Sigmoid colon (tissue), 6 donors: ENCODE measurements at regions not wholly inside any gene's neighbourhood (a gene's known extent, or its start where the extent isn't known, plus 50 kb on each side); places are given as distances from the start of the nearest gene placed in this dataset.

Source experiments
- DNase-seq: peaks from one replicate; pipeline ENCODE4 v3.0.0-alpha.2; 2019
- H3K27ac ChIP-seq, 4 donors: fragments of 200-600 bp; sonication (generic); one replicate each; pipeline ENCODE4 v1.5.1; 2016 to 2019; ENCODE audit warnings: mild to moderate bottlenecking in 1 of 4
- H3K27me3 ChIP-seq, 3 donors: fragments of 200-600 bp; sonication (generic); one replicate each; pipeline ENCODE4 v1.5.1; 2019; ENCODE audit warnings: mild to moderate bottlenecking in 1 of 3
- H3K36me3 ChIP-seq, 4 donors: fragments of 200-600 bp; sonication (generic); one replicate each; pipeline ENCODE4 v1.5.1; 2016 to 2019
- H3K4me1 ChIP-seq, 4 donors: fragments of 200-600 bp; sonication (generic); one replicate each; pipeline ENCODE4 v1.5.1; 2017 to 2019
- H3K4me3 ChIP-seq, 4 donors: fragments of 200-600 bp; sonication (generic); one replicate each; pipeline ENCODE4 v1.5.1; 2017 to 2019; ENCODE audit warnings: mild to moderate bottlenecking in 2 of 4, moderate library complexity in 1 of 4
- H3K9me3 ChIP-seq, 4 donors: fragments of 200-600 bp in 3 of 4; sonication (generic) in 3 of 4; one replicate each; pipeline versions ENCODE4 v1.5.1 to v1.6.1; 2013 to 2019
- EP300 ChIP-seq, 4 donors: sonication (generic); formaldehyde crosslinking; IDR thresholded peaks; one replicate each; pipeline ENCODE4 v1.6.1; 2017; ENCODE audit warnings: antibody characterized with exemption in 4 of 4
- POLR2A ChIP-seq, 2 donors: fragments of 450-650 bp; IDR thresholded peaks; one replicate each; pipeline ENCODE4 v1.6.1; 2016; ENCODE audit warnings: antibody characterized with exemption in 2 of 2, mild to moderate bottlenecking in 2 of 2, moderate library complexity in 2 of 2
- POLR2AphosphoS5 ChIP-seq, 4 donors: sonication (generic); formaldehyde crosslinking; IDR thresholded peaks; one replicate each; pipeline ENCODE4 v1.6.1; 2017; ENCODE audit warnings: antibody characterized with exemption in 4 of 4
- WGBS, 2 donors: extraction: QIAGEN DNeasy Blood & Tissue Kit; methylation state at CpG; one replicate each; pipeline ENCODE4 v1.1.7; 2013; 5-methylcytosine and 5-hydroxymethylcytosine counted together
- intact Hi-C: fragments of 100-400 bp; cut with DNase I; formaldehyde crosslinking; loops from one replicate; pipeline ENCODE4 v1.15.1; 2023
- TF ChIP-seq, protein P1 (sequence below), 4 experiments: fragments of 450-650 bp in 3 of 4; fragments of 200-600 bp in 1 of 4; IDR thresholded peaks; one replicate each; pipeline ENCODE4 v1.5.1; 2016 to 2019; ENCODE audit warnings: antibody characterized with exemption in 4 of 4, mild to moderate bottlenecking in 3 of 4, moderate library complexity in 2 of 4
- donor health status: healthy with polysubstance abuse.
- donor health status: healthy.

DNA sequence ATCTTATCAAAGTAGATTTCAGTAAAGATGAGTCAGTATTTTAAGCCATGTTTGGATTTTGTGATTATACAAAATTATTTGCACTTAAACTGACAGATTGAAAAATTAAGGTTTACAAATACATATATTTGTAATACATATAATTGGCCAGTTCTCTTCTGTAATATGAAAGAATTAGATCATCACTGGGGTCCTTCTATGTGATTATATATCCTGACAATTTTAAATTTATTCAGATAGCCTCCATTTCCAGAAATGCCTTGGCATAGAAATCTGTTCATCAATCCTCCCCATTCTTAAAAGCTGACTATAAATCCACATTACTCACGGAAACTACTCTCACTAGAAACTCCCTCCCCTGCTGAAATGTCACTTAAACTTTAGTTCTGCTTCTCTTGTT, 280.4 kb upstream of the ANXA10 start:
- H3K27ac ChIP-seq: no peak overlapping the region
- DNase-seq: no peak
- intact Hi-C loops: no loop called here
- H3K4me1 ChIP-seq: no peaks in the 10 kb centered on the region
- no peak overlapping the region for H3K4me3 ChIP-seq
- no peaks in the 10 kb centered on the region for H3K36me3 ChIP-seq
- no peaks in the 10 kb centered on the region for H3K27me3 ChIP-seq
- no peak for TF ChIP-seq EP300 (IDR thresholded peaks at IDR 0.05)
- TF ChIP-seq POLR2AphosphoS5 (IDR thresholded peaks at IDR 0.05): no peak
- TF ChIP-seq, protein P1, sequence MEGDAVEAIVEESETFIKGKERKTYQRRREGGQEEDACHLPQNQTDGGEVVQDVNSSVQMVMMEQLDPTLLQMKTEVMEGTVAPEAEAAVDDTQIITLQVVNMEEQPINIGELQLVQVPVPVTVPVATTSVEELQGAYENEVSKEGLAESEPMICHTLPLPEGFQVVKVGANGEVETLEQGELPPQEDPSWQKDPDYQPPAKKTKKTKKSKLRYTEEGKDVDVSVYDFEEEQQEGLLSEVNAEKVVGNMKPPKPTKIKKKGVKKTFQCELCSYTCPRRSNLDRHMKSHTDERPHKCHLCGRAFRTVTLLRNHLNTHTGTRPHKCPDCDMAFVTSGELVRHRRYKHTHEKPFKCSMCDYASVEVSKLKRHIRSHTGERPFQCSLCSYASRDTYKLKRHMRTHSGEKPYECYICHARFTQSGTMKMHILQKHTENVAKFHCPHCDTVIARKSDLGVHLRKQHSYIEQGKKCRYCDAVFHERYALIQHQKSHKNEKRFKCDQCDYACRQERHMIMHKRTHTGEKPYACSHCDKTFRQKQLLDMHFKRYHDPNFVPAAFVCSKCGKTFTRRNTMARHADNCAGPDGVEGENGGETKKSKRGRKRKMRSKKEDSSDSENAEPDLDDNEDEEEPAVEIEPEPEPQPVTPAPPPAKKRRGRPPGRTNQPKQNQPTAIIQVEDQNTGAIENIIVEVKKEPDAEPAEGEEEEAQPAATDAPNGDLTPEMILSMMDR (IDR thresholded peaks at IDR 0.05): no peak
- TF ChIP-seq POLR2A (IDR thresholded peaks at IDR 0.05): no peak
- no peaks in the 10 kb centered on the region for H3K9me3 ChIP-seq
- 54 to 71% methylated on average over 1 of the region's 1 CpG for WGBS, 2 donors

DNA sequence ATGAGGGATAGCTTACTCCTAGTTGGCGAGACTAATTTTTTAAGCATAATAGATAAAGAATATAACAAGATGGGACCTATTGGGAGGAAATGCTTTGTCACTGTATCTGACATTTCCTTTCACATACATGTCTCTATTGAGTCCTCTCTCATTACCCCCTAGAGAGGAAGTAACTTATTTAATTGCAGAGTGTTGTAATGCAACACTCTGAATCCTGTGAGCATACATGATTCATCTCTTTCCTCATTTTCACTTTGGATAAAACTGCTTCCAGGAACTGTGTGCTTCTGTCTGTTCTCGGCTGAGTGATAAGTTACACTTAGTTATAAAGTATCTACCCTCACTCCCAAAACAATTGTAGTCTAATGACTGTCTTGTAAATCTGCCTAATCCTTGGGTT, 266.1 kb upstream of the ANXA10 start:
- H3K27ac ChIP-seq: no peak overlapping the region
- no peak for TF ChIP-seq EP300 (IDR thresholded peaks at IDR 0.05)
- TF ChIP-seq, protein P1 (IDR thresholded peaks at IDR 0.05): no peak
- no peak for TF ChIP-seq POLR2A (IDR thresholded peaks at IDR 0.05)
- TF ChIP-seq POLR2AphosphoS5 (IDR thresholded peaks at IDR 0.05): no peak
- no peak overlapping the region for H3K4me3 ChIP-seq
- H3K4me1 ChIP-seq: no peaks in the 10 kb centered on the region
- intact Hi-C loops: no loop called here
- no peaks in the 10 kb centered on the region for H3K36me3 ChIP-seq
- no peaks in the 10 kb centered on the region for H3K27me3 ChIP-seq
- WGBS, 2 donors: 64 to 67% methylated on average over 2 of the region's 2 CpGs
- no peaks in the 10 kb centered on the region for H3K9me3 ChIP-seq
- no peak for DNase-seq

DNA sequence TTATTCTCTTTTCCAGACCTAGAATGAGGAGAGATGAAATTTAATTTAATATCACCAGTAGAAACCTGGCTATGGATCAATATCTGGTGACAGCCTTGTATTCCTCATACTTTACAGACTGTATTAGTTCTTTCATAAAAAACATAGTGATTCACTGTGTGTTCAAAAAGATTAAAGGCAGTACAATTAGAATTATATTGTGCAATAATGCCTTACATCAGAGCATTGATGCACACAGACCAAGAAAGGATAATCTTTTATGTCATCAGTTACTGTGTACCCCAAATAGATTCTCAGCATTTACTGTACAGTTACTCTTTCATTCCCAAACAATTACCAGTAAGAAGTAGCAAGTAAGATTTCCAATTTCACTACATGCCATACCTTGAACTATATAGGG, 260.5 kb upstream of the ANXA10 start:
- H3K36me3 ChIP-seq: no peaks in the 10 kb centered on the region
- H3K9me3 ChIP-seq: no peaks in the 10 kb centered on the region
- H3K27me3 ChIP-seq: no peaks in the 10 kb centered on the region
- no peak for TF ChIP-seq POLR2AphosphoS5 (IDR thresholded peaks at IDR 0.05)
- TF ChIP-seq POLR2A (IDR thresholded peaks at IDR 0.05): no peak
- no peak for TF ChIP-seq EP300 (IDR thresholded peaks at IDR 0.05)
- TF ChIP-seq, protein P1 (IDR thresholded peaks at IDR 0.05): no peak
- no peak for DNase-seq
- H3K4me1 ChIP-seq: no peaks in the 10 kb centered on the region
- H3K4me3 ChIP-seq: no peak overlapping the region
- intact Hi-C loops: no loop called here
- no peak overlapping the region for H3K27ac ChIP-seq

DNA sequence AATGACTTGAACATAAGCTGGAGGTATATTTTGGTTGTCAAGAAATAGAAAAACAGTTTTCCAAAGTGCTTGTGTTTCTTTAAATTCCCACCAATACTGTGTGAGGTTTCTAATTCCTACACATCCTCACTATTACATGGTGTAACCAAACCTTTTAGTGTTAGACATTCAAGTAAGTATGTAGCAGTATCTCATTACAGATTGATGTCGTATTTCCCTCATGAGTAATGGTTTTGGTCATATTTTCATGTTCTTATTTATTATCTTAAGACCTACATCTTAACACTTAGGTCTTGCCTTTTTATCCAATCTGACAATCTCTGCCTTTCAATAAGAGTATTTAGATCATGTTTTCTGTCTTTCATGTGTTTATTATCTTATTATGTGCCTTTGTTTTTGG, 253.7 kb upstream of the ANXA10 start:
- Histone ChIP-seq H3K4me1 (no peaks in the 10 kb centered on the region), H3K4me3 (no peak overlapping the region), H3K27ac (no peak overlapping the region), H3K27me3 (no peaks in the 10 kb centered on the region), H3K36me3 (no peaks in the 10 kb centered on the region), H3K9me3 (no peaks in the 10 kb centered on the region)
- WGBS, 2 donors: 84 to 89% methylated on average over 1 of the region's 1 CpG
- intact Hi-C loops: no loop called here
- no peak for DNase-seq
- no peak for TF ChIP-seq EP300 (IDR thresholded peaks at IDR 0.05)
- TF ChIP-seq POLR2AphosphoS5 (IDR thresholded peaks at IDR 0.05): no peak
- no peak for TF ChIP-seq POLR2A (IDR thresholded peaks at IDR 0.05)
- TF ChIP-seq, protein P1 (IDR thresholded peaks at IDR 0.05): no peak

DNA sequence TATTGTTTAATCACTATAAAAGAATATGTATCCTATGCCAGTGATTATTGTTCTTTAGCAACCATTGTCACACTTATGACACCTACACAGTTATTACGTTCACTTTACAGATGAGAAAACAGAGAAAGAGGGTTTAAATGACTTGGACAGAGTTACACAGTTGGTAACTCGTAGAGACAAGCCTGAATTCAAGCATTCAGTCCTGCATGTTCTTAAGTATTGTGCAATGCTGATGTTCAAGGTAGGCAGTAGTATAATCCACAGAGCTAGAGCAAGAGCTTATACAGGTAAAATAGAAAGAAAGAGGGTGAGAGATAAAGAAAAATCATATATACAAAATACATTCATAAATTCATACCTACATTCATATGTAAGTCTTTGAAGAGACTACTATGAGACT, 249.8 kb upstream of the ANXA10 start:
- intact Hi-C loops: no loop called here

More for the DNA sequence above, 249.8 kb upstream of the ANXA10 start:
- H3K4me3 ChIP-seq: no peak overlapping the region
- H3K36me3 ChIP-seq: no peaks in the 10 kb centered on the region
- H3K9me3 ChIP-seq: no peaks in the 10 kb centered on the region
- TF ChIP-seq, protein P1 (IDR thresholded peaks at IDR 0.05): no peak
- TF ChIP-seq POLR2AphosphoS5 (IDR thresholded peaks at IDR 0.05) (no peak), EP300 (IDR thresholded peaks at IDR 0.05) (no peak), POLR2A (IDR thresholded peaks at IDR 0.05) (no peak)
- no peak overlapping the region for H3K27ac ChIP-seq
- no peaks in the 10 kb centered on the region for H3K27me3 ChIP-seq
- DNase-seq: no peak
- no peaks in the 10 kb centered on the region for H3K4me1 ChIP-seq
- WGBS, 2 donors: 50 to 68% methylated on average over 2 of the region's 2 CpGs
